ENCODE measurements at regions not wholly inside any gene's neighbourhood (a gene's known extent, or its start where the extent isn't known, plus 50 kb on each side); places are given as distances from the start of the nearest gene placed in this dataset.
"Not testable (repeated sequence)": the region's sequence is repeated elsewhere in the genome, so short reads cannot be mapped to it uniquely, and the experiment has no call there.

GRCh38 chr10:50200008-50200407 lies 51.3 kb downstream of the ASAH2 start:
- in situ Hi-C loops (cut with MboI; ENCODE audit: low sequenced_read_pairs), result loop anchor here (25.0 kb wide), 1 partner anchor 613 kb away; no protein-coding TSS in a partner anchor

DNA sequence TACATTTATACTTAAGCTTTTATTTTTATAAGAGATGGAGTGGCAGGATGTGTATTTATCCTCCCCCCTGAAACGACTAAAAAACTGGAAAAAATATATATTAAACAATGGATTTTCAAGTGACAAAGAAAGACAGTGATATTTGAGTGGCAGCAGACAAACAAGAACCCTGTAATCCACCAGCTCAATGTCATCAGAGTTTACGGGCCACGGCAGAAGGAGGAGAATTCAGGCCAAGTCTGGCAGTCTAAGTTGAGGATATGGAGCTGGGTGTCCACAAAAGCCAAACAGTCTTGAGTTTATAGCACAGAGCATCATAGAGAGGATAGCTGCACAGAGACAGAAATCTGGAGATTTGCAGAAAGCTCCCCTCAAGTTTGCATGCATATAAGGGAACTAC lies 58.2 kb downstream of the ASAH2 start:
- in situ Hi-C loops (cut with MboI; ENCODE audit: low sequenced_read_pairs), result not testable (repeated sequence)
